HEK293 (cell line): ENCODE measurements at regions not wholly inside any gene's neighbourhood (a gene's known extent, or its start where the extent isn't known, plus 50 kb on each side); places are given as distances from the start of the nearest gene placed in this dataset.
A peak's percentile ranks its signal among the peaks of the same experiment; 100 is the strongest.

ENCODE experiments used
- FEZF1 ChIP-seq: fragments of 450-650 bp; formaldehyde crosslinking; IDR thresholded peaks from 2 replicates; pipeline ENCODE4 v1.5.1; 2016; ENCODE audit warnings: missing biosample characterization, missing genetic modification characterization
- GFI1B ChIP-seq: fragments of 450-650 bp; formaldehyde crosslinking; IDR thresholded peaks from 2 replicates; pipeline ENCODE4 v1.5.1; 2016; ENCODE audit warnings: missing biosample characterization, missing genetic modification characterization
- GLI2 ChIP-seq: fragments of 450-650 bp; formaldehyde crosslinking; IDR thresholded peaks from 2 replicates; pipeline ENCODE4; 2017; ENCODE audit warnings: missing biosample characterization, missing genetic modification characterization, low read depth, borderline replicate concordance
- GLIS2 ChIP-seq: fragments of 450-650 bp; formaldehyde crosslinking; IDR thresholded peaks from 2 replicates; pipeline ENCODE4 v1.5.1; 2016; ENCODE audit warnings: missing biosample characterization, missing genetic modification characterization
- HOXA7 ChIP-seq: sonication (generic); formaldehyde crosslinking; IDR thresholded peaks from 2 replicates; pipeline ENCODE4 v1.8.1; 2022; ENCODE audit warnings: missing genetic modification reagents, borderline replicate concordance
- HOXD13 ChIP-seq: sonication (generic); formaldehyde crosslinking; IDR thresholded peaks from 2 replicates; pipeline ENCODE4 v1.8.0; 2022; ENCODE audit warnings: missing genetic modification reagents, borderline replicate concordance
- MEIS1 ChIP-seq: sonication (generic); formaldehyde crosslinking; IDR thresholded peaks from 2 replicates; pipeline ENCODE4 v1.8.1; 2022; ENCODE audit warnings: missing genetic modification reagents, mild to moderate bottlenecking, borderline replicate concordance
- SCRT1 ChIP-seq: fragments of 450-650 bp; formaldehyde crosslinking; IDR thresholded peaks from 2 replicates; pipeline ENCODE4 v1.5.1; 2016; ENCODE audit warnings: missing biosample characterization, missing genetic modification characterization, borderline replicate concordance
- SCRT2 ChIP-seq: fragments of 450-650 bp; formaldehyde crosslinking; IDR thresholded peaks from 2 replicates; pipeline ENCODE4 v1.5.1; 2016; ENCODE audit warnings: missing biosample characterization, missing genetic modification characterization
- TCF7L2 ChIP-seq: IDR thresholded peaks from 2 replicates; pipeline ENCODE4 v1.6.1; 2011; ENCODE audit warnings: low read depth, mild to moderate bottlenecking, inconsistent platforms, low read length, moderate library complexity, borderline replicate concordance
- TRIM28 ChIP-seq: IDR thresholded peaks from 2 replicates; pipeline ENCODE4 v1.6.1; 2011; ENCODE audit warnings: low read length, control low read depth, borderline replicate concordance
- ZBTB1 ChIP-seq: fragments of 450-650 bp; formaldehyde crosslinking; IDR thresholded peaks from 2 replicates; pipeline ENCODE4 v1.5.1; 2016; ENCODE audit warnings: missing biosample characterization, missing genetic modification characterization
- ZEB2 ChIP-seq: fragments of 450-650 bp; formaldehyde crosslinking; IDR thresholded peaks from 2 replicates; pipeline ENCODE4 v1.5.1; 2016; ENCODE audit warnings: missing biosample characterization, missing genetic modification characterization
- ZFP69B ChIP-seq: fragments of 450-650 bp; formaldehyde crosslinking; IDR thresholded peaks from 2 replicates; pipeline ENCODE4 v1.5.1; 2016; ENCODE audit warnings: missing biosample characterization, missing genetic modification characterization
- ZIC2 ChIP-seq: fragments of 450-650 bp; formaldehyde crosslinking; IDR thresholded peaks from 2 replicates; pipeline ENCODE4 v1.5.1; 2016; ENCODE audit warnings: missing biosample characterization, missing genetic modification characterization
- ZNF112 ChIP-seq: fragments of 450-650 bp; formaldehyde crosslinking; IDR thresholded peaks from 2 replicates; pipeline ENCODE4 v1.5.0; 2017; ENCODE audit warnings: missing biosample characterization, missing genetic modification characterization
- ZNF132 ChIP-seq: fragments of 450-650 bp; formaldehyde crosslinking; IDR thresholded peaks from 2 replicates; pipeline ENCODE4 v1.5.1; 2017; ENCODE audit warnings: missing biosample characterization, missing genetic modification characterization, borderline replicate concordance
- ZNF214 ChIP-seq: fragments of 450-650 bp; formaldehyde crosslinking; IDR thresholded peaks from 2 replicates; pipeline ENCODE4 v1.5.1; 2017; ENCODE audit warnings: missing biosample characterization, mild to moderate bottlenecking, missing genetic modification characterization, borderline replicate concordance
- ZNF23 ChIP-seq: fragments of 450-650 bp; formaldehyde crosslinking; IDR thresholded peaks from 2 replicates; pipeline ENCODE4 v1.5.1; 2016; ENCODE audit warnings: missing biosample characterization, missing genetic modification characterization, borderline replicate concordance
- ZNF341 ChIP-seq: fragments of 450-650 bp; formaldehyde crosslinking; IDR thresholded peaks from 2 replicates; pipeline ENCODE4; 2016; ENCODE audit warnings: low read depth, missing biosample characterization, missing genetic modification characterization
- ZNF561 ChIP-seq: fragments of 450-650 bp; IDR thresholded peaks from 2 replicates; pipeline ENCODE4 v1.5.1; 2018; ENCODE audit warnings: missing biosample characterization, missing genetic modification characterization, borderline replicate concordance
- ZNF629 ChIP-seq: fragments of 450-650 bp; formaldehyde crosslinking; IDR thresholded peaks from 2 replicates; pipeline ENCODE4 v1.5.1; 2017; ENCODE audit warnings: missing biosample characterization, missing genetic modification characterization
- ZNF660 ChIP-seq: fragments of 450-650 bp; IDR thresholded peaks from 2 replicates; pipeline ENCODE4 v1.5.1; 2018; ENCODE audit warnings: missing biosample characterization, mild to moderate bottlenecking, missing genetic modification characterization
- ZNF76 ChIP-seq: fragments of 450-650 bp; formaldehyde crosslinking; IDR thresholded peaks from 2 replicates; pipeline ENCODE4; 2016; ENCODE audit warnings: low read depth, missing biosample characterization, missing genetic modification characterization, borderline replicate concordance
- TF ChIP-seq, protein P1 (sequence below): fragments of 450-650 bp; formaldehyde crosslinking; IDR thresholded peaks from 2 replicates; pipeline ENCODE4 v1.5.1; 2017; ENCODE audit warnings: missing biosample characterization, missing genetic modification characterization
- TF ChIP-seq, protein P2 (sequence below): fragments of 450-650 bp; formaldehyde crosslinking; IDR thresholded peaks from 2 replicates; pipeline ENCODE4 v1.5.1; 2016; ENCODE audit warnings: missing biosample characterization, missing genetic modification characterization
- TF ChIP-seq, protein P3 (sequence below): fragments of 450-650 bp; formaldehyde crosslinking; IDR thresholded peaks from 2 replicates; pipeline ENCODE4 v1.5.1; 2016; ENCODE audit warnings: missing biosample characterization, missing genetic modification characterization
- TF ChIP-seq, protein P4 (sequence below): fragments of 450-650 bp; formaldehyde crosslinking; IDR thresholded peaks from 2 replicates; pipeline ENCODE4 v1.5.1; 2016; ENCODE audit warnings: missing biosample characterization, missing genetic modification characterization, low read depth
- TF ChIP-seq, protein P5 (sequence below): fragments of 450-650 bp; IDR thresholded peaks from 2 replicates; pipeline ENCODE4 v1.5.1; 2018; ENCODE audit warnings: missing biosample characterization, mild to moderate bottlenecking, missing genetic modification characterization
- TF ChIP-seq, protein P6 (sequence below): fragments of 450-650 bp; formaldehyde crosslinking; IDR thresholded peaks from 2 replicates; pipeline ENCODE4 v1.5.1; 2016; ENCODE audit warnings: missing biosample characterization, missing genetic modification characterization

DNA sequence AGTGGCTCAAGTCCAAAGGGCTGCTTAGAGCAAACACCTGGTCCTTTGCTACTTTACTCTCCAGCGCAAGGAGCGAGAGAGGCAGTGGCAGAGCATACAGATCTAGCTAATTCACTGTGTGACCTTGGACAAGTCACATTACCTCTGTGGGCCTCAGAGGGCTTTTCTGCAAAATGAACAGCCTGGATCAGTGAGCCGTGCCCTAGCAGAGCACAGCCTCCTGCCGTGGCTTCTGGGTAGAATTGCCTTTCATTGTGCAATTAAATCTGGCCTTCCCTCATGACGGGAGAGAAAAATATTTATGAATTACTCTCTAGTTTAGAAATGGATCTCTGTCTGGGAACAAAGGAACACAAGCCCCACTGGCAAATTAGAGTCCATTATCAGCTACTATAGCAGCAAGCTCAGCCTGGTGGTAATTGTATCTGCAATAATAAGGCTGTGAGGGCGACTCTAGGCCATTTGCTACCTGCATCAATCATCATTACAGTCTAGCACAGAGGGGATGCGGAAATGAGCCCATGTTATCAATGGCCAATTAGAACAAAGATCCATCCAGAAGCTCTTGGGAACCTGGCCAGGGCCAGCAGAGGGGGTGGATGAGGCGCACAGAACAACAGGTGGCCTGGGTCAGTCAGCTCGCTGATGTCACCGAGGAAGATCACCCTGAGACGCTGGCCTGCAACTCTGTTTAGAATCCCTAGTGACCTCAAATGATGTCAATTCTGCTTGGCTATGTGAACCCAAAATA, 114.2 kb upstream of the LY86 start (continued):
- TF ChIP-seq TCF7L2, result peak; percentile 59; the same call in 1 of the 2 replicates
- TF ChIP-seq ZNF629, result peak; percentile 78; the same call in 1 of the 2 replicates
- TF ChIP-seq, protein P1, sequence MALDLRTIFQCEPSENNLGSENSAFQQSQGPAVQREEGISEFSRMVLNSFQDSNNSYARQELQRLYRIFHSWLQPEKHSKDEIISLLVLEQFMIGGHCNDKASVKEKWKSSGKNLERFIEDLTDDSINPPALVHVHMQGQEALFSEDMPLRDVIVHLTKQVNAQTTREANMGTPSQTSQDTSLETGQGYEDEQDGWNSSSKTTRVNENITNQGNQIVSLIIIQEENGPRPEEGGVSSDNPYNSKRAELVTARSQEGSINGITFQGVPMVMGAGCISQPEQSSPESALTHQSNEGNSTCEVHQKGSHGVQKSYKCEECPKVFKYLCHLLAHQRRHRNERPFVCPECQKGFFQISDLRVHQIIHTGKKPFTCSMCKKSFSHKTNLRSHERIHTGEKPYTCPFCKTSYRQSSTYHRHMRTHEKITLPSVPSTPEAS (tag by site-specific recombination), result no peak
- TF ChIP-seq ZNF214, result no peak
- TF ChIP-seq ZNF660 (tag by site-specific recombination), result no peak
- no peak for TF ChIP-seq ZEB2
- peak; percentile 79 for TF ChIP-seq SCRT2 (tag by site-specific recombination)
- TF ChIP-seq ZNF76, result no peak
- 0 out of 2 replicates have a peak, but pooled peaks have one; percentile 41 for TF ChIP-seq TRIM28
- TF ChIP-seq SCRT1 (tag by site-specific recombination), result 0 out of 2 replicates have a peak, but pooled peaks have one; percentile 9
- TF ChIP-seq GLI2 (tag by site-specific recombination), result peak; percentile 37; the same call in 1 of the 2 replicates
- 0 out of 2 replicates have a peak, but pooled peaks have one; percentile 27 for TF ChIP-seq GFI1B (tag by site-specific recombination)
- no peak for TF ChIP-seq GLIS2
- no peak for TF ChIP-seq ZNF132 (tag by site-specific recombination)
- peak; percentile 77; the same call in 1 of the 2 replicates for TF ChIP-seq MEIS1
- TF ChIP-seq, protein P2, sequence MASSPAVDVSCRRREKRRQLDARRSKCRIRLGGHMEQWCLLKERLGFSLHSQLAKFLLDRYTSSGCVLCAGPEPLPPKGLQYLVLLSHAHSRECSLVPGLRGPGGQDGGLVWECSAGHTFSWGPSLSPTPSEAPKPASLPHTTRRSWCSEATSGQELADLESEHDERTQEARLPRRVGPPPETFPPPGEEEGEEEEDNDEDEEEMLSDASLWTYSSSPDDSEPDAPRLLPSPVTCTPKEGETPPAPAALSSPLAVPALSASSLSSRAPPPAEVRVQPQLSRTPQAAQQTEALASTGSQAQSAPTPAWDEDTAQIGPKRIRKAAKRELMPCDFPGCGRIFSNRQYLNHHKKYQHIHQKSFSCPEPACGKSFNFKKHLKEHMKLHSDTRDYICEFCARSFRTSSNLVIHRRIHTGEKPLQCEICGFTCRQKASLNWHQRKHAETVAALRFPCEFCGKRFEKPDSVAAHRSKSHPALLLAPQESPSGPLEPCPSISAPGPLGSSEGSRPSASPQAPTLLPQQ (tag by site-specific recombination), result no peak
- TF ChIP-seq ZNF341 (tag by site-specific recombination), result peak; percentile 25; the same call in 1 of the 2 replicates
- TF ChIP-seq, protein P3, sequence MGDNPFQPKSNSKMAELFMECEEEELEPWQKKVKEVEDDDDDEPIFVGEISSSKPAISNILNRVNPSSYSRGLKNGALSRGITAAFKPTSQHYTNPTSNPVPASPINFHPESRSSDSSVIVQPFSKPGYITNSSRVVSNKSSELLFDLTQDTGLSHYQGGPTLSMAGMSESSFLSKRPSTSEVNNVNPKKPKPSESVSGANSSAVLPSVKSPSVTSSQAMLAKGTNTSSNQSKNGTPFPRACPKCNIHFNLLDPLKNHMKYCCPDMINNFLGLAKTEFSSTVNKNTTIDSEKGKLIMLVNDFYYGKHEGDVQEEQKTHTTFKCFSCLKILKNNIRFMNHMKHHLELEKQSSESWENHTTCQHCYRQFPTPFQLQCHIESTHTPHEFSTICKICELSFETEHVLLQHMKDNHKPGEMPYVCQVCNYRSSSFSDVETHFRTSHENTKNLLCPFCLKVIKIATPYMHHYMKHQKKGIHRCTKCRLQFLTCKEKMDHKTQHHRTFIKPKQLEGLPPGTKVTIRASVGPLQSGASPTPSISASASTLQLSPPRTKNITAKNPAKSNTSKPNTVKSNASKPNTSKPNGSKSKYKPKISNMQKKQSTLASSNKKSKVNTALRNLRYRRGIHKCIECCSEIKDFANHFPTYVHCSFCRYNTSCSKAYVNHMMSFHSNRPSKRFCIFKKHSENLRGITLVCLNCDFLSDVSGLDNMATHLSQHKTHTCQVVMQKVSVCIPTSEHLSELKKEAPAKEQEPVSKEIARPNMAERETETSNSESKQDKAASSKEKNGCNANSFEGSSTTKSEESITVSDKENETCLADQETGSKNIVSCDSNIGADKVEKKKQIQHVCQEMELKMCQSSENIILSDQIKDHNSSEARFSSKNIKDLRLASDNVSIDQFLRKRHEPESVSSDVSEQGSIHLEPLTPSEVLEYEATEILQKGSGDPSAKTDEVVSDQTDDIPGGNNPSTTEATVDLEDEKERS (tag by site-specific recombination), result no peak
- TF ChIP-seq, protein P4, sequence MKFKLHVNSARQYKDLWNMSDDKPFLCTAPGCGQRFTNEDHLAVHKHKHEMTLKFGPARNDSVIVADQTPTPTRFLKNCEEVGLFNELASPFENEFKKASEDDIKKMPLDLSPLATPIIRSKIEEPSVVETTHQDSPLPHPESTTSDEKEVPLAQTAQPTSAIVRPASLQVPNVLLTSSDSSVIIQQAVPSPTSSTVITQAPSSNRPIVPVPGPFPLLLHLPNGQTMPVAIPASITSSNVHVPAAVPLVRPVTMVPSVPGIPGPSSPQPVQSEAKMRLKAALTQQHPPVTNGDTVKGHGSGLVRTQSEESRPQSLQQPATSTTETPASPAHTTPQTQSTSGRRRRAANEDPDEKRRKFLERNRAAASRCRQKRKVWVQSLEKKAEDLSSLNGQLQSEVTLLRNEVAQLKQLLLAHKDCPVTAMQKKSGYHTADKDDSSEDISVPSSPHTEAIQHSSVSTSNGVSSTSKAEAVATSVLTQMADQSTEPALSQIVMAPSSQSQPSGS, result peak; percentile 42; the same call in 1 of the 2 replicates
- TF ChIP-seq, protein P5, sequence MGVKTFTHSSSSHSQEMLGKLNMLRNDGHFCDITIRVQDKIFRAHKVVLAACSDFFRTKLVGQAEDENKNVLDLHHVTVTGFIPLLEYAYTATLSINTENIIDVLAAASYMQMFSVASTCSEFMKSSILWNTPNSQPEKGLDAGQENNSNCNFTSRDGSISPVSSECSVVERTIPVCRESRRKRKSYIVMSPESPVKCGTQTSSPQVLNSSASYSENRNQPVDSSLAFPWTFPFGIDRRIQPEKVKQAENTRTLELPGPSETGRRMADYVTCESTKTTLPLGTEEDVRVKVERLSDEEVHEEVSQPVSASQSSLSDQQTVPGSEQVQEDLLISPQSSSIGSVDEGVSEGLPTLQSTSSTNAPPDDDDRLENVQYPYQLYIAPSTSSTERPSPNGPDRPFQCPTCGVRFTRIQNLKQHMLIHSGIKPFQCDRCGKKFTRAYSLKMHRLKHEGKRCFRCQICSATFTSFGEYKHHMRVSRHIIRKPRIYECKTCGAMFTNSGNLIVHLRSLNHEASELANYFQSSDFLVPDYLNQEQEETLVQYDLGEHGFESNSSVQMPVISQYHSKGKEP (tag by site-specific recombination), result no peak
- no peak for TF ChIP-seq HOXD13 (CRISPR knock-in tag)
- TF ChIP-seq ZFP69B (tag by site-specific recombination), result no peak
- TF ChIP-seq ZNF561 (tag by site-specific recombination), result no peak
- TF ChIP-seq ZIC2, result peak; percentile 58
- no peak for TF ChIP-seq HOXA7 (CRISPR knock-in tag)
- no peak for TF ChIP-seq ZNF23 (tag by site-specific recombination)
- TF ChIP-seq, protein P6, sequence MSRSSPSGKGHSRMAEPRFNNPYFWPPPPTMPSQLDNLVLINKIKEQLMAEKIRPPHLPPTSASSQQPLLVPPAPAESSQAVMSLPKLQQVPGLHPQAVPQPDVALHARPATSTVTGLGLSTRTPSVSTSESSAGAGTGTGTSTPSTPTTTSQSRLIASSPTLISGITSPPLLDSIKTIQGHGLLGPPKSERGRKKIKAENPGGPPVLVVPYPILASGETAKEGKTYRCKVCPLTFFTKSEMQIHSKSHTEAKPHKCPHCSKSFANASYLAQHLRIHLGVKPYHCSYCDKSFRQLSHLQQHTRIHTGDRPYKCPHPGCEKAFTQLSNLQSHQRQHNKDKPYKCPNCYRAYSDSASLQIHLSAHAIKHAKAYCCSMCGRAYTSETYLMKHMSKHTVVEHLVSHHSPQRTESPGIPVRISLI (tag by site-specific recombination), result no peak
- no peak for TF ChIP-seq ZNF112 (tag by site-specific recombination)
- no peak for TF ChIP-seq ZBTB1
- TF ChIP-seq FEZF1 (tag by site-specific recombination), result peak; percentile 57
